ENCODE measurements at regions not wholly inside any gene's neighbourhood (a gene's known extent, or its start where the extent isn't known, plus 50 kb on each side); places are given as distances from the start of the nearest gene placed in this dataset.
"Not testable (repeated sequence)": the region's sequence is repeated elsewhere in the genome, so short reads cannot be mapped to it uniquely, and the experiment has no call there.

DNA sequence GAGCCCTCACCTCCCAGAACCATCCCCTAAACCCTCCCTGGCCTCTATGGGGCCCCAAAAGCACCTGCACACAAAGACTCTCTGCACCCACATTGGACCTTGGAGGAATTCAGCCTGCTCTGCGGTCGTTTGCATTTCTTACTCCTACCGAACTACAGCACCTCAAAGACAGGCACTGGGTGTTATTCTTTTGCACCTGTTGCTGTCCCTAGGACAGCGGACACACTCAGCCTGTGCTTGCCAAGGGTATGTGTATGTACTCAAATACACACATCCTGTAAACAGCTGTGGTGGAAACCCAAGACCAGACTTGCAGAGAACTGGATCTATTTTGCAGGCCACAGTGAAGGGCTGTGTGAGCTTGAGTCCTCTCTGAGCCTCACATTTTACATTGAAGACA lies 54.2 kb upstream of the LGALS9B start:
- H3K36me3 Mint-ChIP-seq (ENCODE audit: low read depth); H3K27me3 Mint-ChIP-seq; DNase-seq; H3K4me3 Mint-ChIP-seq; H3K4me1 Mint-ChIP-seq; ATAC-seq; H3K27ac Mint-ChIP-seq; H3K9me3 Mint-ChIP-seq: not testable (repeated sequence)

DNA sequence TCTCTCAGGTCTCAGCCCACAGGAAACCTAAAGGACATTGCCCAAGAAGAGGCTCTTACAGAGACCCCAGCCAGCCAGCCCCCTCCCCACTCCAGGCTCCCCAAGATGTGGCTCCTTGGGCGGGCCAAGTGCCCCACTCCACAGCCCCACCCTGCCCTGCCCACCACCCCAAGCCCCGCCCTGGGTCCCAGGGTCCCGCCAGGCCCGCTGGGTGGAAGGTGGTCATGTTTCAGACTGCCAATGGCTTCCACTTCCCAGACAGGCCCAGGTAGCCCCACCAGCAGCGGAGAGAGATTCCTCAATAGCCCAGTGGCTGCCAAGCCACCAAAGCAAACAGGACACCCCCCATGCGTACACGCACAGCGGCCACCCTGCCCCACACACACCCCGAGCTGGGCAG lies 51.1 kb upstream of the LGALS9B start:
- ATAC-seq; H3K4me3 Mint-ChIP-seq; DNase-seq; H3K27ac Mint-ChIP-seq; H3K9me3 Mint-ChIP-seq; H3K36me3 Mint-ChIP-seq (ENCODE audit: low read depth); H3K27me3 Mint-ChIP-seq; H3K4me1 Mint-ChIP-seq: not testable (repeated sequence)

DNA sequence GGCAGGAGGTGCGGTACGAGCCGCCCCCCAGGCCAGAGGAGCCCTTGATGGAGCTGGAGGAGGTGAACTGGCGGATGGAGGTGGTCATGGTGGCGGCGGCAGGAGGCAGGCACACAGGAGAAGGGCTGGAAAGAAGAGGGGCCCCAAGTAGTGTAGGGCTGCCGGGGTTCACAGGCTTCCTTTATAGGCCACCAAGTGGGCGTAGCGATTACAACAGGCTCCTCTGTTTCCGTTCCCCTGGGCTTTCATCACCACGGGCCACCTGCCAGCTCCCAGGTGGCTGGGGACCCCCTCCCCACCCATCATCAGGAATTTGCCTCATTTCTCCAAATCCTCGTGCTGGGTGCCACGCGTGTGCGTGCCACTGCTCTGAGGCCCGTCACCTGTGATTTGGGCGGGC lies 50.1 kb upstream of the LGALS9B start:
- H3K9me3 Mint-ChIP-seq; H3K36me3 Mint-ChIP-seq (ENCODE audit: low read depth); H3K27ac Mint-ChIP-seq; H3K27me3 Mint-ChIP-seq; H3K4me1 Mint-ChIP-seq; H3K4me3 Mint-ChIP-seq: not testable (repeated sequence)
- DNase-seq (peak; percentile 7), ATAC-seq (peak; percentile 84)

All from activated naive CD8-positive, alpha-beta T cell treated with anti-CD3 and anti-CD28 coated beads, Interleukin-2, amount 50 U/mL, for 24 hours (primary cell).